ENCODE measurements at regions not wholly inside any gene's neighbourhood (a gene's known extent, or its start where the extent isn't known, plus 50 kb on each side); places are given as distances from the start of the nearest gene placed in this dataset.
"Not testable (repeated sequence)": the region's sequence is repeated elsewhere in the genome, so short reads cannot be mapped to it uniquely, and the experiment has no call there.

DNA sequence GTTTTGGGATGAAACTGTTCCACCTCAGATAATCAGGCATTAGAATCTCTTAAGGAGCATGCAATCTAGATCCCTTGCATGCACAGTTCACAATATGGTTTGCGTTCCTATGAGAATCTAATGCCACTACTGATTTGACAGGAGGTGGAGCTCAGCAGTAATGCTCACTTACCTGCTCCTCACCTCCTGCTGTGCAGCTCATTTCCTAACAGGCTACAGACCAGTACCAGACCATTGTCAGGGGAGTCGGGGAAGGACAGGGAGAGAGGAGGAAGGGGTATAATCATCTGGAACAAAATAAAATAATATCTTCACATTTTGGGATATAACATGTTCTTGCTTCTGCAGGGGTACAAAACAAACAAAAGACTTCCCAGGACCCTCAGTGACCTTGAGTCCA, 532.0 kb upstream of the FSHR start:
- DNase-seq (ENCODE audit: low read depth, low spot score), result no peak

DNA sequence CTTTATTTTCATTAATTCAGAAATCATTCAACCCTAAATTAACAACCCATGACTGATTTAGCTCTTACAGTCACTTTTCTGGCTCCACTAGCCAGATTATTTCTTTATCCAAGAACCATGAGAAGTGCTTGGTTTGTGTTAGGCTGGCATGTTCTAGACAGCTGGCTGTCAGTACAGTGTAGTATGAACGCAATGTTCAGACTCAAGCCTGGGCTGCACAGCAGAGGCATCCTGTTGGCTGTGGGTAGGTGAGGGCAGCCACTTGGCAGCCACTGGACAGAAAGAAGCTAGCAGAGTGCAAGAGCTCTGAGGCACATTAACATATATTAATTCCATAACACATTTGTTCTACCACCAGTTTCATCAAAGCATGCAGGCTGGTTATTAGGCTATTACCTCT, 522.9 kb upstream of the FSHR start:
- no peak for DNase-seq (ENCODE audit: low read depth, low spot score)

DNA sequence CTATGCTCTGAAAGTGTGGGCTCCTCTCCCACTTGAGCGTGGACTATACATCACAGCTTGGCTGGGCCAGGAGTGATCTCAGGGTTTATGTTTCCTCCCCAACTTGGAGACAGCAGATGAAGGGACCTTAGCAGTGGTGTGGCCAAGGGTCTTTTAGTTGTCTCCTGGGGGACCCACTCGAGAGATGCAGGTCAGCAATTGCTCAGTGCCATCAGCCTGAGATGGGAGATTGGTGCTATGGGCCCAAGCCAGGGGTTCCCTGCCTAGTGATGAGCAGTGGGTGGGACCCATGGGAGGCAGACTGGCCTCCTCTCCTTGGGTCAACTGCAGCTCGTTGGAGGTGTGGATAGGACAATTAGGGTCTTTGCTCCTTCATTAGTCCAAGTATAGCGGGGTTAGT, 510.5 kb upstream of the FSHR start:
- DNase-seq (ENCODE audit: low read depth, low spot score), result no peak

DNA sequence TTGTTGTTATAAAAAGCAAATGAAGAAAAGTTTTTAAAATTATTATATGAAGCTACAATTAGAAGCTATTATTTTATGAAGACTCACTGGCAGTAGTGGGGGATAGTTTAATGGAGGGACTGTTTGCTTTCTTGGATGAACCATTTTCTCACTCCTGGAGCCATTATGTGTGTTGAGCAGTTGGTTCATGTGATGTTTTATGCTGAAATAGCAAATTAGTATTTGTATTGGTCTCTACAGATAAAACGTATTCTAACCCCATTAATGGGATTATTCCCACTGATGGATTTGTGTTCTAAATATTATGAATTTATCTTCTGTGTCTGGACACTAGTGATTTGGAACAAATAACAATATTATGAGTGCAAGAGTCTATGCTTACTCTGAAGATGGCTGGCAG, 507.5 kb upstream of the FSHR start:
- DNase-seq (ENCODE audit: low read depth, low spot score), result no peak

DNA sequence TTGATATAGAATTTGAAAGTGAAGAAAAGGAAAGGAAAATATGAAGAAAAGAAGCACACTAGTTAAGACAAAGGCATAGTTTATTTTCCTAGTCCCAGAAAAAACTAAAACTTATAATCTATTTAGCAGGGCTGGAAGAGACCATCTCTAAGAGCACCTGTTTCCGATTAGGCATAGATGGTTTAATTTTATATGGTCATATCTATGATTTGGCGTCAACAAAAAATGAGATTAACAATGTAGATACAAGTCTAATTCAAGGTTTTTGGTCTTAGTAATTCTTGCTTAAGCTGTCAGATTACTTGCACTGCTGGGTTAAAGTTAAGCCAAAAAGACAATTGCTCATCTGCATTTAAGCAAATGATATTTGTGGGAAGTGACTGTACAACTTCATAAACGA, 502.5 kb upstream of the FSHR start:
- no peak for DNase-seq (ENCODE audit: low read depth, low spot score)

DNA sequence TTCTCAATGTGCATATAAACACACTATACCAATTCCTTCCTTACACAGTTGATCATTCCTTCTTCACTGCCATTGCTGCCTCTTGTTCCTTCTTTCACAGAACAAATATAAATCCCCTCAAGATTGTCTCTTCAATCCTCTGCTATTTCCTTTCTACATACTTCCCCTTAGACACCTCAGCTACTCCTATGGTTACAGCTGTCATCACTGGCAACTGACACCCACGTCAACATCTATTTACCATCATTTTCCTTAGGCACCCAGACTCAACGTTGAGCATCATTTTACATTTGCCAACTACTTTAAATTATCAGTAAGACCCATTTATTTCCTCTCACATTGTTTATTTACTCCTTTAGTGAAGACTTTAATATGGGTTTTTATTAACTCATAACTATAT, 488.8 kb upstream of the FSHR start:
- DNase-seq (ENCODE audit: low read depth, low spot score), result no peak

DNA sequence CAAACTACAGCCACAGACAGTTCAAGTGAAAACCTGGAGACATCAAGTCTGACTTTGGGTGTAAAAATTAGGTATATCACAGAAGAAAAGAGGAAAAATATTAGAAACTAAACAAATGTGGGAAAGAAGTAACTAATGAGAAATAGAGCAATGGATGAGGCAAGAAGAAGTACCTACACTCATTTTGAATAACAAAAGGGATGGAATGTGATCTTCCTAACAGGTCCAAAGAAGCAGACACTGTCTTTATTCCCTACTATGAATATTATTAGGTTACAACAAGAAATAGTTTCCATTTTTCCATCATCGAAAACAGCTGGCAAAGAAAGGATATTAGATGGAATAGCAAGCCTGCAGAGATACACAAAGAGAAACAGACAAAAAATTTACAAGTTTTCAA, 486.3 kb upstream of the FSHR start:
- DNase-seq (ENCODE audit: low read depth, low spot score), result no peak

DNA sequence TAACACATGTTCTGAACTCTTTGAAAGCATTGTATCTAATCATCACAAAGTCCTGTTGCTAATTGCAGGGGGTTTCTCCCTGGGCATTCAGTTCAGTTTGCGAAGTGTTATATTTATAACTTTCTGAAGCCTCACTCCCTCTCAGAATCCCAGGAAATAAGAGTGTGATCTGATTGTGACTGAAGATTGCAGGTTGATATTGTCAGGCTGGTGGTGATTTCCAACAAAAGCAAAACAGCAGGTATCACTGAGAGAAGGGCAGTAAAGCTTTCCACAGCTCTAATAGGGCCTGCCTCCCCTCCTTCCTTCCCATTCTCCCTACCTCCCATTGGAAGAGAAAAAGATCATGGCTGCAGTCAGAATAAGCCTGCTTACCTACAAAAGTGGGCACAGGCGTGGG, 466.7 kb upstream of the FSHR start:
- no peak for DNase-seq (ENCODE audit: low read depth, low spot score)

DNA sequence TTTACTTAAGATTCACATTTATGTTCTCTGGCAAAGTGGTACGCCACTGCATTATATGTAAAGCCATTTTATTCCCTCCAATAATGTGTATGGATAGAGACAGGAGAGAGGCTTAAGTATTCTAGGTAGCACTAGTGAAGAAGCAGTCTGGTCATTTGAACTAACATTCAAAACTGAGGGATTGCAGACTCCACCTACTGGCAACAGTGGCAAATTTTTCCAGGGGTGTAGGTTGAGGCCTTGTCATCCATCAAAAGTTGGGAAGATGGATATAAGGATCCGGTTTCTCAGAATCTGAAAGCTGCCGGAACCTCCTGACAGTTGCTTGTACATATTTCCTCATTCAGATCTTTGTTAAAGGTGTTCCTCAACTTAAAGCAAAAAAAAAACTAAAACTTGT, 465.5 kb upstream of the FSHR start:
- no peak for DNase-seq (ENCODE audit: low read depth, low spot score)

DNA sequence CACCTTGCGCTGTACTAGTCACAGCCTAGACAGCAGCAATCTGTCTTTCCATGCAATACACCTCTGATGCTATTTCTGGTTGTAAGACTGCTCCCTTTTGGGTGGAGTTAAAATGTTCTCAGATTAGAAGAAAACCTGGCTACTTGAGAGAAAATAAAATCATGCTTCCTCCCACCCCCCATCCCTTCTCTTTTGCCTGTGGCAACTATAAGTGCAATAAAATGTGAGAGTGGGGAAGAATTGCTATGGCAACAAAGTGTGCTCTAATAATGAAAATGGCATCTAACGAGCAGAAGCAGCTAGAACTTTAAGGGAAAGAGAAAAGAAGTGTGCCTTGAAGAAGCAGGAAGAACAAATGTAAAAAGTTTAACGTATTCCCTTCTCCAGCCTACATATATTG, 464.2 kb upstream of the FSHR start:
- DNase-seq (ENCODE audit: low read depth, low spot score), result no peak

DNA sequence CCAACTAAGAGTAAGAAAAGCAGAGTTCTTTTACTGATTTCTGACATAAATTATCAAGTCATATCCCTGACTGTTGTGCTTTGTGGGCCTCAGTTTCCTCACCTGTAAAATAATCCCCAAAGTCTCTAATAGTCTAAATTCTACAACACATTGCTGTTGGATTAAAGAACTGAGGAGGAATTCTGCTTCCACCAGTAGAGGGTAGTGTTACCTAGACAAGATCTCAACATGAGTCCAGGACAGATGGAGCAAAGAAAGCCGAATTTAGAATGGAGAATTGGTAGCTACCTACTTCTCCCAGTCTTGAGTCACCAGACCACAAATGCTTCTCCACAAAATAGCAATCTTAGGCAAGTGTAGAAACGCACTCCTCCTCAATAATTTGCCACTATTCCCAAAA, 462.5 kb upstream of the FSHR start:
- DNase-seq (ENCODE audit: low read depth, low spot score), result no peak

DNA sequence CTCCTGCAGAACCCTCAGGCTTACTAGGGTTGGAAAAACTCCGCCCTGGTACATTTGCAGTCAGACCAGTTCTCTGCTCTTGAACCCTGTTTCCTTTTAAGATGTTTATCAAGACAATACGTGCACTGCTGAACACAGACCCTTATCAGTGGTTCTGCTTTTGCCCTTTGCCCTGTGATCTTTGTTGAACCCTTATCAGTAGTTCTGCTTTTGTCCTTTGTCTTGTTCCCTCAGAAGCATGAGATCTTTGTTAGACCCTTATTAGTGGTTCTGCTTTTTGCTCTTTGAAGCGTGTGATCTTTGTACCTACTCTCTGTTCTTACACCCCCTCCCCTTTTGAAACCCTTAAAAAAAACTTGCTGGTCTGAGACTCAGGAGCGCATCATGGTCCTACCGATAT, 457.5 kb upstream of the FSHR start:
- not testable (repeated sequence) for DNase-seq (ENCODE audit: low read depth, low spot score)

DNA sequence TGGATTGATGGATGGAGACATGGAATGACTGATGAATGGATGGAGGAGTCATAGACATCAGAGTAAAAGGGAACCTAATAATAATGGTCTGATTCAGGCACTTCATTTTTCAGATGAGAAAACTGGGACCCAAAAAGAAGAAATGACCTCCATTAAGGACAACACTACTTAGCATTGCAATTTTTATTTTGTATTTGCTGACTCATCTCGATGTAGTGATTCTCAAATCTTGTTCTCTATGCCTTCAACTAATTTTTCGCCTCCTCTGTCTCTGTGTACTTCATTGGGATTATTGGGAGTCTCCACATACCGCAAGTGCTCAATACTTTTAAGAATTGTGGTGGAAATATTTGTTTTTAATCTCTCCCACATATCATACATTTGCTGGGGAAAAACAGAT, 446.2 kb upstream of the FSHR start:
- DNase-seq (ENCODE audit: low read depth, low spot score), result no peak

DNA sequence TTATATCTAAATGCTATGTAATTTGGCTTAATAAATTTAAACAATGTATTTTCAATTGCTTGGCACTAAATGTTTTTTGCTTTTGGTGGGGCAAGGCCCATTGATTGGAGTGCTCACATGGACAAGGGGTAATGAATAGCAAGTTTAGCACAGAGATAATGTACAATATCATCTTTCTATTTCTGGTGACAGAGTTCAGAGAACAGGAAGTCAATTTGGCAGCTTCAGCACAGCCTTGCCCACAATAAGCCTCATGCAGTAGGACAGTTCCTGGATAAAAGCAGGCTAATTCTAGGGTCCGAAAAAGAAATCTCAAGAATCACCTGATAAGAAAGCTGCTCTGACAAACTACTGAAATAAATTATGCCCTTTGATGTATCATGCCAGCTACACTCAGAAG, 443.9 kb upstream of the FSHR start:
- no peak for DNase-seq (ENCODE audit: low read depth, low spot score)

DNA sequence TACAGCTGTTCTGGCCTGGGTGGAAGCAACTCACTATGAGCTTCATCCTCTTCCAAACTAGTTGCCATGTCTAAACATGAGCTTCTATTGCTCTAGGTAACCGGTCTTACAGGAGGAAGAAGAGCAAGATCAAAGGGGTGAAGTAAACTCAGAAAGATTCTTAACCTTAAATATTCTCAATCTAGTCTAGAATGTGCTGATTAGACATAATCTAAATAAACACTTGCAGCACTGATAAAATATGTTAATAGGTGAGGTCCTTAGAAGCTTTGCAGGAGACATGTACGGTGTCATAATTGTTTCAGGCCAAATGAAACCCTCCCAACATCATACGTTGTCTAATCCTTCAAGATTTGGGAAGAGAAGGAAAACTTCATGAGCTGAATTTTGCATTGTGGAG, 431.6 kb upstream of the FSHR start:
- no peak for DNase-seq (ENCODE audit: low read depth, low spot score)

DNA sequence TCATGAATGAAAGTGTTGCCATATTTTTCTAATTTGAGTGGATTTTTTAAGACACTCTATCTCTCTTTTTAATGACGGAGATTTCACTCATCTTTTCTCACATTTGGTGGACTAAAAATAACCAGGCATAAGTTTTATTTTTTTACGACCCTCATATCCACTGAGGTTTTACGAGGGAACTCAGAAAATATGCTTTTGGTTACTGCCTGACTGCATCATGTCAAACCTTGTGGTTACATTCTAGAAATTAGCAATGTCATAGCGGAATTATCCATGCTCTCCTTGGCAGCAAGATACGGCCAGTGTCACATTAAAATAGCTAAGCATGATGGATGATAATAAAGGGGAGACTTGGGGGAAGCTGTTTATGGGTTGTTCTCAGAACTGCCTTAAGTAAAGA, 428.6 kb upstream of the FSHR start:
- DNase-seq (ENCODE audit: low read depth, low spot score), result no peak

DNA sequence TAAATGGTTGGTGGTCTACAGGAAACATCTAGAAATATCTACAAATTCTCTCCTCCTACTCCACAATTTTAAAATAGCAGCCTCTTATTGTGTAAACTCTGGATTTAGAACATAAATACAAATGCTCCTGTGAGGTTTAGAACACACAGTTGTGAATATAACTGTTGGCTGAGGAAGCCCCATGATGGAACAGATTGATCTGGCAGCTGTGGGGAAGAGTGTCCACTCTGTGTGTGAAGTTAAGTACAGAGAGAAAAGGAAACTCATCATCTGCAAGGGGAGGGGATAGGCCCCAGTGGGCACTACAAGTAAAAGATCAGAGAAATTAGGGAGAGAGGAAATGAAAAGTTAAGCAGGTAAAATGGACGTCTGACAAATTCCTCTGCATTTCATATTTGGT, 422.7 kb upstream of the FSHR start:
- DNase-seq (ENCODE audit: low read depth, low spot score), result no peak

DNA sequence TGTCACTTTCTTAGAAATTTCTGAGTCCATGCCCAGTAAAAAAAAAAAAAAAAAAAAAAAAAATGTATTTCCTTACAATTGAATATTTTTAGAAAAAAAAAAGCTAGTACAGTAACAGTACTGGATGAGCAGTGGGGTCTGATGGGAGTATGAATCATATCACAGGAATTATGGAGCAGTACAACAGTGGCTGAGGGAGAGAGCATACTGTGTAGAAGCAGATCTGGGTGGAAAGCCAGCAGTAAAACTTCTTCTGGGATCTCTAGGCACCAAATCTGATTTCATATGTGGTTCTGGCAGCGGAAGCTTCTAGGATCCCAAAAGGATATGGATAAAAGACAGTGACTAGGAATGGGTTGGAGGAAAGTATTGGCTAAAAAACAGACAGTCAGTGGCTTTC, 414.9 kb upstream of the FSHR start:
- DNase-seq (ENCODE audit: low read depth, low spot score), result no peak

DNA sequence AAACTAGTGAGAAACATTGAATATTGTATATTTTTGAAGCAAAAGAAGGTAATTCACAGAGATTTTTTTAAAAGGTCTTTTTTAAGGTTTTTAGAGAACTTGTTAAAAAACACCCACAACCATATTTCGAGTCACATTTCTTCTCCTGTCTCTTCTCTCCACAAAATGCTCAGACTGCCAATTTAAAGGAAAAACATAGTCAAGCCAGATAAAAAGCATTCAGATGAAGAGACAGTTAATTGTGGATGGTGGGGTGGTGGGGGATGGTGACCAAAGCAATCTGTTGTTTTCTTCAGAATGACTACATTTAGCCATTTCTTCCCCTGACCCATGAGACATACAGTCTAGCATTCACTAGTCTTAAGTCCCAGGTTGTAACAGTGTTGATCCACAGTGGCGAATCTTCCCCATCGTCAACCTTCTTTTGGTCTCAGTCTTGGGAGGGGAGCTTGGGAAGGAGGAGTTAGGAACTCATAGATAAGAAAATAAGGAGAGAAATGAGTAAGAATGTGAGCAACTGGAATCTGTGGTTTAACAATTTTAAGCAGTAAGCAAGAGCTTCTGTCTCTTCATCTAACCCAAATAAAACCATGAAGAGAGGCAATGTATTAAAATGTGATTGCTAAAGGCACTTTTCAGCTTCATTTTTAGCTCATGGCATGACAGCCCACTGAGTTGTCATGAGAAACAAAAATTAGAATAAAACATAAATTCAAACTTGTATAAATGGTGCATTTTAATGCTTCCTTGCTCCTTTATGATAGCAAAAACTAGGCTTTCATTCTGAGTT, 413.7 kb upstream of the FSHR start:
- no peak for DNase-seq (ENCODE audit: low read depth, low spot score)

DNA sequence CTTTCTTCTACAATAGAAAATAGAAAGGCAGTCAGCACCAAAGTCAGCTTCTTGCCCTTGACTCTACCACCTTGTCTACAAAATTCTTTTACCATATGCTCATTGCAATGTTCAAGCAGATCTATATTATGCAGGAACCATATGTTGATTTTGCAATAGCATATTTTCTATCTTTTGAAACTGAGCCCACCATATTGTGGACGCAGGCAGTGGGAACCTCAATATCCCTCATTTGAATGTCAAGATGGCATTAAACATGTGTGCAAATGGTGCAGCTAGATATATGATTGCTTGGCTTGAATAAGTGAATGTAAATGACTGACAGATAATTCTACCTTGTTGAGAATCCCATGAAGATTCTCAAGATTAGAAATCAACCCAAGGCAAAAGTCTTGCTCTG, 412.7 kb upstream of the FSHR start:
- no peak for DNase-seq (ENCODE audit: low read depth, low spot score)

DNA sequence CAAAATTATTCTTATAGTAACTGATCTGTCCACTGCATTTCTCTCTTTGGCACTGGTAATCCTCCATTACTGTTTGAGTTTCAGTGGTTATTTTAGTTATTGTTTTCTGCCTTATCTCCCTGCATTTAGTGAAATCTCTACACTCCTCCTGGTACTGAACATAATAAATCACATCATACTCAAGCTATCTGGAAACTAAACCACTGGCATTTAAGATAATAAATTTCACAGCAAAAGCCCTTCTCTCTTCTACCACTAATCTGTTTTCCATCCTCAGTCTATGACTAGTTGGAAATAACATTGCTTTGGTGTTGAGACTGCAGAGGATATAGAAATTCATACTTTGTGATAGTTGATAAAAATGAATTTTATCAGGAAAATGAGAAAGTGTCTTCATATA, 399.3 kb upstream of the FSHR start:
- DNase-seq (ENCODE audit: low read depth, low spot score), result no peak

DNA sequence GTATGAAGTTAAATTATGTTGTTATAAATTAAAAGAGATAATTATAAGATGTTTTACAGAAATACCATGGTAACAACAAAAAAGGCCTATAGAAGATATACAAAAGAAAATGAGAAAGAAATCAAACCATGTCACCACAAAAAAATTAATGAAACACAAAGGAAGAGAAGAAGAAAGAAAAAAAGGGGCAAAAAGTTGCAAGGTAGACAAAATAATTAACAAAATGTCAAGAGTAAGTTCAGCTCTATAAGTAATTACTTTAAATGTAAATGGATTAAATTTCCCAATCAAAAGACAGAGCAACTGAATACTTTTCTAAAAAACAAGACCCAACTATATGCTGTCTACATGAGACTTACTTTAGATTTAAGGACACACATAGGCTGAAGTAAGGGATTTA, 378.4 kb upstream of the FSHR start:
- no peak for DNase-seq (ENCODE audit: low read depth, low spot score)

DNA sequence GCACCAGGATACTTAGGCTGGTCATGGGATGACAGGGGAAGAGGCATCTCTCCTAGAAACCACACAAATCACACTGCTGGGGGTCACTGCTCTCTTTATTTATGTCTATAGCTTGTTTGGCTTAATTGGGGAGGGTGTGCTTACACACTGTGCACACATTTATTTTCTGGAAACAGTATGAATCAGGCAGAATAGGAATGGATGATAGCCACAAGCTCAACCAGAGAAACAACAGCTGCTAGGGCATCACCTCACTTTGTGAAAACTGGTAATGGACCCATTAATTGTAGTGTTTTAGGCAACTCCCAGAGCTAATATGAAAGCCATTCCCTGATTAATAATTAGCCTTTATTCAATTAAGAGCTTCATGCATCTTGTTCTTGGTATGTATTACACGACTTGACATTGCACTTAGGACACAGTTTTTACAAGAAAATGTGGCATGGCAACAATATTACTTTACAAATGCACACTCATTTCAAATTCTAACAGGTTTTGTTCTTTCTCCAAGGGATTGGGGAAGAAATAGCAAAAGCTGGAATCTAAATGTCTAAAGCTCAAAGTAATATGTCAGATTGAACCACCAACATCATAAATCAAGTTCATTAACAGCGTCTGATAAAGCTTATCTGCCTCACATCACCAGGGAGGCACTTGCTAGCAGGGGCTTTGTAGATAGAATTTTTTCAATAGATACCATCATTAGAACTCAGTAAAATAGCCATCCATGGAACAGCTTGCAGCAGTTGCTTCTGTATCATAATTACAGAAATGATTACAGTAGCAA, 361.9 kb upstream of the FSHR start:
- no peak for DNase-seq (ENCODE audit: low read depth, low spot score)

Data from brain pericyte (primary cell).